GM21619 (cell line): ENCODE measurements at regions not wholly inside any gene's neighbourhood (a gene's known extent, or its start where the extent isn't known, plus 50 kb on each side); places are given as distances from the start of the nearest gene placed in this dataset.
"Not testable (repeated sequence)": the region's sequence is repeated elsewhere in the genome, so short reads cannot be mapped to it uniquely, and the experiment has no call there.

Experiments used
- ATAC-seq: cut with Tn5 transposase; IDR thresholded peaks from one replicate; pipeline ENCODE4 v1.9.1; 2021; ENCODE audit not compliant: unreplicated experiment

- not testable (repeated sequence) for ATAC-seq
Observed at GRCh38 chr2:111315188-111315917, 194.6 kb downstream of the BCL2L11 start.

GRCh38 chr2:111316221-111316741, 195.6 kb downstream of the BCL2L11 start:
- not testable (repeated sequence) for ATAC-seq

- not testable (repeated sequence) for ATAC-seq
Observed at GRCh38 chr2:111316881-111317549, 196.3 kb downstream of the BCL2L11 start.

GRCh38 chr2:111319552-111319951, 198.8 kb downstream of the BCL2L11 start:
- ATAC-seq: peak; percentile 63

- not testable (repeated sequence) for ATAC-seq
Observed at GRCh38 chr2:111320264-111320663, 199.6 kb downstream of the BCL2L11 start.

GRCh38 chr2:111320965-111321364, 200.3 kb downstream of the BCL2L11 start:
- not testable (repeated sequence) for ATAC-seq

DNA sequence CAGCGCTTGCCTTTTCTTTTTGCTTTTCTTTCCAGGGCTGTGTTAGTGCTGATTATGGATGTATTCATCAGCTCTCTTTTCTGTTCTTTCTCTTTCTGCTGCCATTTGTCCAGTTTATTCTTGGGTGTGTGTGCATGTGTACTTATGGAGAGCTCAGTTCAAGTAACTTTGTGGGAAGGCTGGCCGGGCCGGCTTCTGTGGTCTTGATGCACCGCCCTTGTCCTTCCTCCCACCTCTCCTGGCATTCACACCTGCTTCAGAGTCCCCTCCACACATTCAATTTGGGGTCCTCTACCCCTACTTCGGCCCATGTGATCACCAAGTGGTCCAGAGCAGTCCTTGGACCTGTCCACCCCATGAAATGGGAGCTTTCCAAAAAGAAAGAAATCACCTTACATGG, 202.7 kb downstream of the BCL2L11 start:
- ATAC-seq: not testable (repeated sequence)

DNA sequence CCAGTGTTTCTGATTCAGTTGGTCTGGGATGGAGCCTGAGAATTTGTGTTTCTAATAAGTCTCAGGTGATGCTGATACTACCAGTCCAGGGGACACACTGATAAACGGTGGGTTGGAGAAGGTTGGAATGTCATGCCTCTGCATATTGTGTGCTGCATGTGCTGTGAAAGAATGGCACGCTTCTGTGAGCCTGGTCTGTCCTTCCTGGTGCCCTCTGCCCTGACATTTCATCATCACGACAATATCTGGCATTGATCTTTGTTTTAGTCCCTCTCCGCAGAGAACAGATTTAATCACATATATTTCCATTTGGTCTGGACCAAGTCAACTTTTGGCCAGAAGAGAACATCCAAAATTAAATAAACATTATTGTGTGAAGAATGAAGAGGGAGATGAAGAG, 207.0 kb downstream of the BCL2L11 start:
- not testable (repeated sequence) for ATAC-seq

GRCh38 chr2:111329309-111329708, 208.6 kb downstream of the BCL2L11 start:
- ATAC-seq: not testable (repeated sequence)

- ATAC-seq: not testable (repeated sequence)
Observed at GRCh38 chr2:111331099-111331724, 210.5 kb downstream of the BCL2L11 start.

GRCh38 chr2:111335220-111335907, 214.7 kb downstream of the BCL2L11 start:
- ATAC-seq: not testable (repeated sequence)

DNA sequence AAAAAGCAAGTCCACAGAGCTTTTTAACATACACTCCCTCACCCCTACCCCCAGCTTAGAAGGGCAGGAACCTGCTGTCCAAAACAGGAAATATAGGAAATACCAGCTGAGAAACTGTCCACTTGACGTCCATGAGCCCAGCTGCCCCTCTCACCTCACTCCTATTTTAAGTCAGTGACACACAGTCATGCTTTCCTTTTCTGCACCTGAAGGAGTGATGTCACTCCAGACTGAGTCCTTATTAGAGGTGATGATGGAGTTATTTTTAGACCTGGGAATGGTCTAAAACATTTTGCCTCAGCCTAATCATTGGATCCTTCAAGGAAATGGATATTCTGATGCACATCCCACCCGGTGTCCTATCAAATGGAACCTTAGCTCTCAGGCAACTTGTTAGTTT, 217.8 kb downstream of the BCL2L11 start:
- ATAC-seq: not testable (repeated sequence)

DNA sequence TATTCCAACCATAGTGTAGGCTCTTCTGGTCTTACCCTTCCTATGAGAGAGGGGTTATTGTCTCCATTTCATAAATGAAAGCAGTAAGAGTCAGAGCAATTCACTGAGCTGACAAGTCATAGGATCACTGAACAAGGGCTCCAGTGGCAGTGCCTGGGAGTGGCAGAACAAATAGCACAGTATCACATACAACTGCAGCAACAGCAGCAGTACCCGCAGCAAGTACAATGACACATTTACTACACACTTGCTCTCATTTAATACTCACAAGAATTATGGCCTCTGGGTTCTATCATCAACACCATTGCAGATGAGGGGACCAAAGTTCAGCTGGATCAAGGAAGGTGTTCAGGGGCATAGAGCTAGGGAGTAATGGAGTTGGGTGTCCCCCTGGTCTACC, 218.8 kb downstream of the BCL2L11 start:
- not testable (repeated sequence) for ATAC-seq

GRCh38 chr2:111344590-111344989, 223.9 kb downstream of the BCL2L11 start:
- ATAC-seq: not testable (repeated sequence)

DNA sequence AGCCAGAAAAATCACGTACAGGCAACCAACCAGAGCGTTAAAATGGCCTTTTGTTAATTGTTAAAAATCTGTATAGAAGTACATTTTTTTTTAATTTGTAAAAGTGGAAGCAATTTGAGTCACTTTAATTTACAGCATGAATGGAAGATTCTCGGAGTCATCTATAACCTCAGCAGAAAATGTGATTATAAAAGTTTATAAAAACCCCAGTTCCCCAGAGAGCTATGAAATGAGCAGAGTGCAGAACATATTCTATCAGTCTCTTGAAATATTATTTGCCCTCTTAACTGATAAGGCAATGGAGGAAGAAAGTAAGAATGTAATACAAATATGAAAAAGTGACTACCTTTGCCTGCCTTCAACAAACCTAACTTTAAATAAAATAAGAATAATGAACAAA, 224.7 kb downstream of the BCL2L11 start:
- ATAC-seq: not testable (repeated sequence)

- ATAC-seq: not testable (repeated sequence)
Observed at GRCh38 chr2:111346018-111346930, 225.6 kb downstream of the BCL2L11 start.

DNA sequence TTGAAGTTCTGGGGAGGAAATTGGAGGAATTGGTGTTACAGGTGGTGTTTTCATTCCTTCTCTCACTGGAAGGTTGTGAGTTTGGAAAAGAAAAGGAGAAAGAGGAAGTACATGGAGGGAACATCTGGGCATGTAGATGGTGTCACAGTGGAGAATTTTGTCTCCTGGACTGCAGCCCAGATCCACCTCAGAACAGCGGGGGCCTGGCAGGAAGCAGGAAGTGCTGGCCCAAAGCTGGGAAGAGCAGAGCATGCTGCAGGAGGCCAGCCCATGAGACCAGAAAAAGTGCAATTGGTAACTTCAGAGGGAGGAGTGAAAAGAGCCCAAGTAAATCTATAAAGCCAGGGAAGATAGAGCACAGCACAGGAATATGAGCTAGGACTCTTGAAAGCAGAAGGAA, 227.0 kb downstream of the BCL2L11 start:
- ATAC-seq: not testable (repeated sequence)

DNA sequence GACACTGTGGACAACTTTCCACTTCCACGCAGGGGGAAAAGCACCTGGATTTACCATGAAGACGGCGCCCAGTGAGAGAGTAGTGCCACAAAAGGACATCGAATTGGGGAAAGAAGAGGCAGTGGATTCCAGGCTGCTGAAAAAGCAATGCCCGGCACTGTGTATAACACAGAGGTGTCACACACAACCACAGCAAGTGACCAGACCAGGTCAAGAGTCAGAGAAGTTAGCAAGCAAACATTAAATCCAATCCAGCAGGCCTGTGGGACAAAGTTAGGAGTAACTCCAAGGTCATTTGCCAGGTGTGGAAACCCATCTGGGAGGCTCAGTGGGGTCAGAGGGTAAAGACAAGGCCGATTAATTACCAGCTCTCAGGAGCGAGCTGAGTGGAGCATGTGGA, 227.6 kb downstream of the BCL2L11 start:
- ATAC-seq: not testable (repeated sequence)

- not testable (repeated sequence) for ATAC-seq
Observed at GRCh38 chr2:111355022-111355817, 234.5 kb downstream of the BCL2L11 start.
